Erythroblast (primary cell): ENCODE measurements at regions not wholly inside any gene's neighbourhood (a gene's known extent, or its start where the extent isn't known, plus 50 kb on each side); places are given as distances from the start of the nearest gene placed in this dataset.

ENCODE experiments used
- GATA1 ChIP-seq: IDR thresholded peaks from 2 replicates; pipeline ENCODE4 v1.6.1; 2011; ENCODE audit warnings: low read depth, mild to moderate bottlenecking, control low read depth, low read length, moderate library complexity
- POLR2A ChIP-seq: IDR thresholded peaks from 2 replicates; pipeline ENCODE4 v1.6.1; 2011; ENCODE audit warnings: mild to moderate bottlenecking, low read length

- no peak for TF ChIP-seq POLR2A
- no peak for TF ChIP-seq GATA1
Measured at GRCh38 chr6:149166336-149166735, 151.2 kb upstream of the TAB2 start.
